ENCODE measurements at regions not wholly inside any gene's neighbourhood (a gene's known extent, or its start where the extent isn't known, plus 50 kb on each side); places are given as distances from the start of the nearest gene placed in this dataset.

GRCh38 chr10:32131388-32131787, 75.2 kb upstream of the KIF5B start:
- no peak overlapping the region for H3K4me3 Mint-ChIP-seq (ENCODE audit: unreplicated experiment)
- no TSS peak for BruUV-seq (replicated peaks)
- H3K27me3 Mint-ChIP-seq (ENCODE audit: insufficient read depth, unreplicated experiment), result no peaks in the 10 kb centered on the region
- no peaks in the 10 kb centered on the region for H3K36me3 Mint-ChIP-seq (ENCODE audit: insufficient read depth, unreplicated experiment)
- no peak for TF ChIP-seq CTCF (IDR thresholded peaks at IDR 0.05; ENCODE audit: unreplicated experiment)
- intact Hi-C loops (cut with micrococcal nuclease), result no loop called here
- no peaks in the 10 kb centered on the region for H3K4me1 Mint-ChIP-seq (ENCODE audit: insufficient read depth, unreplicated experiment)
- CTCF ChIA-PET, result interaction anchor here (1.0 kb wide), 1 partner anchor 130 kb away, joined by 3 read pairs; no protein-coding TSS in a partner anchor
- no peaks in the 10 kb centered on the region for H3K9me3 Mint-ChIP-seq (ENCODE audit: unreplicated experiment)
- POLR2A ChIA-PET, result interaction anchor here (0.8 kb wide), 1 partner anchor 8 kb away, joined by 3 read pairs; no protein-coding TSS in a partner anchor
- DNase-seq (ENCODE audit: unreplicated experiment), result no peak
- H3K27ac Mint-ChIP-seq (ENCODE audit: low read depth, unreplicated experiment), result no peak overlapping the region

GRCh38 chr10:32130788-32131187, 74.6 kb upstream of the KIF5B start:
- POLR2A ChIA-PET, result interaction anchor here (0.8 kb wide), 1 partner anchor 8 kb away, joined by 3 read pairs; no protein-coding TSS in a partner anchor
- no peaks in the 10 kb centered on the region for H3K27me3 Mint-ChIP-seq (ENCODE audit: insufficient read depth, unreplicated experiment)
- BruUV-seq (replicated peaks), result no TSS peak
- no peak overlapping the region for H3K4me3 Mint-ChIP-seq (ENCODE audit: unreplicated experiment)
- CTCF ChIA-PET, result interaction anchor here (1.0 kb wide), 1 partner anchor 131 kb away, joined by 3 read pairs; no protein-coding TSS in a partner anchor
- H3K36me3 Mint-ChIP-seq (ENCODE audit: insufficient read depth, unreplicated experiment), result no peaks in the 10 kb centered on the region
- DNase-seq (ENCODE audit: unreplicated experiment), result no peak
- no peaks in the 10 kb centered on the region for H3K4me1 Mint-ChIP-seq (ENCODE audit: insufficient read depth, unreplicated experiment)
- intact Hi-C loops (cut with micrococcal nuclease), result no loop called here
- H3K27ac Mint-ChIP-seq (ENCODE audit: low read depth, unreplicated experiment), result no peak overlapping the region
- TF ChIP-seq CTCF (IDR thresholded peaks at IDR 0.05; ENCODE audit: unreplicated experiment), result no peak
- H3K9me3 Mint-ChIP-seq (ENCODE audit: unreplicated experiment), result no peaks in the 10 kb centered on the region

- no peak overlapping the region for H3K4me3 Mint-ChIP-seq (ENCODE audit: unreplicated experiment)
- ChIA-PET CTCF (no interaction called here), POLR2A (no interaction called here)
- H3K36me3 Mint-ChIP-seq (ENCODE audit: insufficient read depth, unreplicated experiment), result no peaks in the 10 kb centered on the region
- intact Hi-C loops (cut with micrococcal nuclease), result no loop called here
- no peak overlapping the region for H3K27ac Mint-ChIP-seq (ENCODE audit: low read depth, unreplicated experiment)
- TF ChIP-seq CTCF (IDR thresholded peaks at IDR 0.05; ENCODE audit: unreplicated experiment), result no peak
- H3K9me3 Mint-ChIP-seq (ENCODE audit: unreplicated experiment), result no peaks in the 10 kb centered on the region
- no TSS peak for BruUV-seq (replicated peaks)
- DNase-seq (ENCODE audit: unreplicated experiment), result no peak
- H3K4me1 Mint-ChIP-seq (ENCODE audit: insufficient read depth, unreplicated experiment), result no peaks in the 10 kb centered on the region
- H3K27me3 Mint-ChIP-seq (ENCODE audit: insufficient read depth, unreplicated experiment), result no peaks in the 10 kb centered on the region
Observed at GRCh38 chr10:32125023-32125422, 68.8 kb upstream of the KIF5B start.

GRCh38 chr10:32123021-32123420, 66.8 kb upstream of the KIF5B start:
- ChIA-PET CTCF (no interaction called here), POLR2A (no interaction called here)
- no TSS peak for BruUV-seq (replicated peaks)
- no peak overlapping the region for H3K27ac Mint-ChIP-seq (ENCODE audit: low read depth, unreplicated experiment)
- no peaks in the 10 kb centered on the region for H3K9me3 Mint-ChIP-seq (ENCODE audit: unreplicated experiment)
- H3K4me1 Mint-ChIP-seq (ENCODE audit: insufficient read depth, unreplicated experiment), result no peaks in the 10 kb centered on the region
- no peak for TF ChIP-seq CTCF (IDR thresholded peaks at IDR 0.05; ENCODE audit: unreplicated experiment)
- DNase-seq (ENCODE audit: unreplicated experiment), result no peak
- intact Hi-C loops (cut with micrococcal nuclease), result no loop called here
- no peaks in the 10 kb centered on the region for H3K36me3 Mint-ChIP-seq (ENCODE audit: insufficient read depth, unreplicated experiment)
- H3K4me3 Mint-ChIP-seq (ENCODE audit: unreplicated experiment), result no peak overlapping the region
- no peaks in the 10 kb centered on the region for H3K27me3 Mint-ChIP-seq (ENCODE audit: insufficient read depth, unreplicated experiment)

Measured in MCF 10A (cell line).